ENCODE measurements at regions not wholly inside any gene's neighbourhood (a gene's known extent, or its start where the extent isn't known, plus 50 kb on each side); places are given as distances from the start of the nearest gene placed in this dataset.
A peak's percentile ranks its signal among the peaks of the same experiment; 100 is the strongest.
"Not testable (repeated sequence)": the region's sequence is repeated elsewhere in the genome, so short reads cannot be mapped to it uniquely, and the experiment has no call there.

GRCh38 chr11:81245791-81246190, 1487.9 kb downstream of the FAM181B start:
- Histone ChIP-seq H3K27me3 (ENCODE audit: control insufficient read depth in 3 of 3, insufficient read depth in 3 of 3, low read length in 3 of 3) (no peaks in the 10 kb centered on the region), H3K9me3 (ENCODE audit: control insufficient read depth in 2 of 2, insufficient read depth in 1 of 2, low read depth in 1 of 2, low read length in 1 of 2) (no peaks in the 10 kb centered on the region), H3K27ac (ENCODE audit: low read depth in 1 of 3, low read length in 2 of 3) (no peak overlapping the region), H3K36me3 (ENCODE audit: control insufficient read depth in 3 of 3, insufficient read depth in 2 of 3, low read depth in 1 of 3, low read length in 3 of 3) (no peaks in the 10 kb centered on the region), H3K4me3 (ENCODE audit: low read depth in 1 of 3, low read length in 3 of 3) (no peak overlapping the region), H3K4me1 (ENCODE audit: control insufficient read depth in 3 of 3, insufficient read depth in 2 of 3, low read depth in 1 of 3, low read length in 2 of 3) (peaks cover 0 to 11% (median 0%) of the 10 kb centered on the region in 3 donors)
- peak in 1 of 2 donors; percentile 62 for DNase-seq
- FAIRE-seq: no peak
- 19 to 65% (median 35%) methylated on average over 3 of the region's 3 CpGs for WGBS, 3 donors

DNA sequence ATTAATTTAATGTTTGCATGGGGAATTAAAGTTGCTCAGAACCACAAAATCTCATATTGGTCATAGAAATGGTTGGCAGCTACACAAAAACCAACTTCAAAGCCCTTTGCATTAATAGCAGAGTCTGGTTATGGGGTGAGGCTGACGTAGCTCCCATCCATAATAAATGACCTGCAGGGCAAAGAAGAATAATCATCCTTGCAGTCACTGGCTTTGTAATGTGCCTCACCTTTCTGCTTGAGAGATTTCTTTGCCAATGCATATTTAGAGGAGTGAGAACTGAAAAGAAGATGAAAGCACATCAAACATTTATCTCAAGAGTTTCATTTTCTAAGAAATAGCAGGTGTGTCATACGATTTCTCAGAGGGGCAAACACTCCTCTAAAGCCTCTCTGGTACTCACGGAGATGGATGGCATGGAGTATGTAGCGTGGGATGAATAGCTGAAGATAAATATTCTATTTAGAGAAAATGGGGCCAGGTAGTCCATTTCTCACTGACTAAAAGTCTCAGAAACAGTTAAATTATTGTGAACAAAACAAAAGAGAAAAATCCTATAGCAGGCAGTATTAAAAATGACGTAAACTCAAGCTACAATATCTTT, 1491.9 kb downstream of the FAM181B start:
- Histone ChIP-seq H3K36me3 (ENCODE audit: control insufficient read depth in 3 of 3, insufficient read depth in 2 of 3, low read depth in 1 of 3, low read length in 3 of 3) (no peaks in the 10 kb centered on the region), H3K9me3 (ENCODE audit: control insufficient read depth in 2 of 2, insufficient read depth in 1 of 2, low read depth in 1 of 2, low read length in 1 of 2) (no peaks in the 10 kb centered on the region), H3K27ac (ENCODE audit: low read depth in 1 of 3, low read length in 2 of 3) (no peak overlapping the region), H3K4me1 (ENCODE audit: control insufficient read depth in 3 of 3, insufficient read depth in 2 of 3, low read depth in 1 of 3, low read length in 2 of 3) (peaks cover 0 to 7% (median 0%) of the 10 kb centered on the region in 3 donors), H3K27me3 (ENCODE audit: control insufficient read depth in 3 of 3, insufficient read depth in 3 of 3, low read length in 3 of 3) (no peaks in the 10 kb centered on the region), H3K4me3 (ENCODE audit: low read depth in 1 of 3, low read length in 3 of 3) (no peak overlapping the region)
- no peak for DNase-seq
- WGBS, 3 donors: 58 to 69% (median 62%) methylated on average over 5 of the region's 5 CpGs
- FAIRE-seq: no peak

GRCh38 chr11:81237139-81237538, 1496.5 kb downstream of the FAM181B start:
- DNase-seq (peak; percentile 70 to 72), FAIRE-seq (peak; percentile 64)
- Histone ChIP-seq H3K9me3 (ENCODE audit: control insufficient read depth in 2 of 2, insufficient read depth in 1 of 2, low read depth in 1 of 2, low read length in 1 of 2) (no peaks in the 10 kb centered on the region), H3K27me3 (ENCODE audit: control insufficient read depth in 3 of 3, insufficient read depth in 3 of 3, low read length in 3 of 3) (no peaks in the 10 kb centered on the region), H3K36me3 (ENCODE audit: control insufficient read depth in 3 of 3, insufficient read depth in 2 of 3, low read depth in 1 of 3, low read length in 3 of 3) (no peaks in the 10 kb centered on the region), H3K27ac (ENCODE audit: low read depth in 1 of 3, low read length in 2 of 3) (no peak overlapping the region), H3K4me3 (ENCODE audit: low read depth in 1 of 3, low read length in 3 of 3) (no peak overlapping the region), H3K4me1 (ENCODE audit: control insufficient read depth in 3 of 3, insufficient read depth in 2 of 3, low read depth in 1 of 3, low read length in 2 of 3) (no peaks in the 10 kb centered on the region)
- 75 to 82% (median 79%) methylated on average over 1 of the region's 1 CpG for WGBS, 3 donors

- DNase-seq; H3K9me3 ChIP-seq (ENCODE audit: control insufficient read depth in 2 of 2, insufficient read depth in 1 of 2, low read depth in 1 of 2, low read length in 1 of 2); H3K4me1 ChIP-seq (ENCODE audit: control insufficient read depth in 3 of 3, insufficient read depth in 2 of 3, low read depth in 1 of 3, low read length in 2 of 3); H3K27me3 ChIP-seq (ENCODE audit: control insufficient read depth in 3 of 3, insufficient read depth in 3 of 3, low read length in 3 of 3); H3K36me3 ChIP-seq (ENCODE audit: control insufficient read depth in 3 of 3, insufficient read depth in 2 of 3, low read depth in 1 of 3, low read length in 3 of 3); H3K27ac ChIP-seq (ENCODE audit: low read depth in 1 of 3, low read length in 2 of 3); H3K4me3 ChIP-seq (ENCODE audit: low read depth in 1 of 3, low read length in 3 of 3); FAIRE-seq: not testable (repeated sequence)
- WGBS, 3 donors: 94 to 98% (median 95%) methylated on average over 13 of the region's 13 CpGs
Observed at GRCh38 chr11:81227409-81227808, 1506.3 kb downstream of the FAM181B start.

- H3K27me3 ChIP-seq (ENCODE audit: control insufficient read depth in 3 of 3, insufficient read depth in 3 of 3, low read length in 3 of 3): no peaks in the 10 kb centered on the region
- no peaks in the 10 kb centered on the region for H3K9me3 ChIP-seq (ENCODE audit: control insufficient read depth in 2 of 2, insufficient read depth in 1 of 2, low read depth in 1 of 2, low read length in 1 of 2)
- no peaks in the 10 kb centered on the region for H3K36me3 ChIP-seq (ENCODE audit: control insufficient read depth in 3 of 3, insufficient read depth in 2 of 3, low read depth in 1 of 3, low read length in 3 of 3)
- H3K4me1 ChIP-seq (ENCODE audit: control insufficient read depth in 3 of 3, insufficient read depth in 2 of 3, low read depth in 1 of 3, low read length in 2 of 3): no peaks in the 10 kb centered on the region
- no peak overlapping the region for H3K4me3 ChIP-seq (ENCODE audit: low read depth in 1 of 3, low read length in 3 of 3)
- no peak overlapping the region for H3K27ac ChIP-seq (ENCODE audit: low read depth in 1 of 3, low read length in 2 of 3)
- no peak for FAIRE-seq
- 72 to 87% (median 73%) methylated on average over 3 of the region's 3 CpGs for WGBS, 3 donors
- no peak for DNase-seq
Observed at GRCh38 chr11:81224396-81224795, 1509.3 kb downstream of the FAM181B start.

GRCh38 chr11:81222491-81222890, 1511.2 kb downstream of the FAM181B start:
- no peak overlapping the region for H3K4me3 ChIP-seq (ENCODE audit: low read depth in 1 of 3, low read length in 3 of 3)
- H3K9me3 ChIP-seq (ENCODE audit: control insufficient read depth in 2 of 2, insufficient read depth in 1 of 2, low read depth in 1 of 2, low read length in 1 of 2): peaks cover 0 to 4% of the 10 kb centered on the region in 2 donors
- no peak for FAIRE-seq
- no peaks in the 10 kb centered on the region for H3K4me1 ChIP-seq (ENCODE audit: control insufficient read depth in 3 of 3, insufficient read depth in 2 of 3, low read depth in 1 of 3, low read length in 2 of 3)
- no peaks in the 10 kb centered on the region for H3K36me3 ChIP-seq (ENCODE audit: control insufficient read depth in 3 of 3, insufficient read depth in 2 of 3, low read depth in 1 of 3, low read length in 3 of 3)
- no peak for DNase-seq
- H3K27me3 ChIP-seq (ENCODE audit: control insufficient read depth in 3 of 3, insufficient read depth in 3 of 3, low read length in 3 of 3): no peaks in the 10 kb centered on the region
- 82 to 94% (median 84%) methylated on average over 3 of the region's 3 CpGs for WGBS, 3 donors
- H3K27ac ChIP-seq (ENCODE audit: low read depth in 1 of 3, low read length in 2 of 3): no peak overlapping the region

DNA sequence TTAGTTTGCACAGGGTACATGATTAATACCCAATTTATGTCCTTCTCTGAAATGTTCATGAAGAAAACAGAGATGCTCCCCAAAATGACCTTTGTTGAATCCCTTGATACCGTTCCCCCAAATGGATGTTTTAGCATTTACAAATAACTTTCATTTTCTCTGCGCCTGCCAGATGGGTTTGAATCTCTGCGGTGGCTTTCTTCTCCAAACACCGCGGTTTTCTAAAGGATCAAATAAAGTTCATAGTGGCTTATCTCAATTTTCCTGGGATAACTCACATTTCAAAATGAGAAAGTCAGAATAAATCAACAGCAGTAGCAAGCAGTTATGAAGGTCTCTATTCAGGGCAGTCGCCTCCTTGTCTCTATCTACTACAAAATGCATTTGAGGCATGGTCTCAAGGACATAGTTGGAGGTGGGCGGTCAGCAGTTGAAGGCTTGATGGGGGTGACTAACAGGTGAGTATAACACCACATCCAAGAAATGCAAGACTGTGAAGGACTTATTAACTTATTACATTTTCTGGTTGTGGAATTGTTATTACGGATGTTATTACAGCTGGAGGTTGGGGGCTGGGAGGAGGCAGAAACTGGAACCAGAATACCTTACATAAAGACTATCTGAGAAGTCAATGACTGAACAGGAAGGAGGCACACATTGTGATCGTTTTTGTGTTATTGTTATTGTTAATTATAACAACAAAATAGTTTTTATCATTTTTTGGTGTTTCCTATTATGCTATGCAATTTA, 1513.3 kb downstream of the FAM181B start:
- 80 to 85% (median 81%) methylated on average over 9 of the region's 9 CpGs for WGBS, 3 donors
- DNase-seq (no peak), FAIRE-seq (no peak)

GRCh38 chr11:81219661-81220060, 1514.0 kb downstream of the FAM181B start:
- H3K27ac ChIP-seq (ENCODE audit: low read depth in 1 of 3, low read length in 2 of 3): no peak overlapping the region
- no peak for FAIRE-seq
- 31 to 64% (median 52%) methylated on average over 1 of the region's 1 CpG for WGBS, 3 donors
- DNase-seq: no peak
- H3K9me3 ChIP-seq (ENCODE audit: control insufficient read depth in 2 of 2, insufficient read depth in 1 of 2, low read depth in 1 of 2, low read length in 1 of 2): peaks cover 0 to 9% of the 10 kb centered on the region in 2 donors
- H3K4me3 ChIP-seq (ENCODE audit: low read depth in 1 of 3, low read length in 3 of 3): no peak overlapping the region
- no peaks in the 10 kb centered on the region for H3K4me1 ChIP-seq (ENCODE audit: control insufficient read depth in 3 of 3, insufficient read depth in 2 of 3, low read depth in 1 of 3, low read length in 2 of 3)
- H3K36me3 ChIP-seq (ENCODE audit: control insufficient read depth in 3 of 3, insufficient read depth in 2 of 3, low read depth in 1 of 3, low read length in 3 of 3): no peaks in the 10 kb centered on the region
- no peaks in the 10 kb centered on the region for H3K27me3 ChIP-seq (ENCODE audit: control insufficient read depth in 3 of 3, insufficient read depth in 3 of 3, low read length in 3 of 3)

More for the DNA sequence above, 1513.3 kb downstream of the FAM181B start:
- Histone ChIP-seq H3K4me3 (ENCODE audit: low read depth in 1 of 3, low read length in 3 of 3) (no peak overlapping the region), H3K27ac (ENCODE audit: low read depth in 1 of 3, low read length in 2 of 3) (no peak overlapping the region), H3K9me3 (ENCODE audit: control insufficient read depth in 2 of 2, insufficient read depth in 1 of 2, low read depth in 1 of 2, low read length in 1 of 2) (peaks cover 0 to 4% of the 10 kb centered on the region in 2 donors), H3K4me1 (ENCODE audit: control insufficient read depth in 3 of 3, insufficient read depth in 2 of 3, low read depth in 1 of 3, low read length in 2 of 3) (no peaks in the 10 kb centered on the region), H3K27me3 (ENCODE audit: control insufficient read depth in 3 of 3, insufficient read depth in 3 of 3, low read length in 3 of 3) (no peaks in the 10 kb centered on the region), H3K36me3 (ENCODE audit: control insufficient read depth in 3 of 3, insufficient read depth in 2 of 3, low read depth in 1 of 3, low read length in 3 of 3) (no peaks in the 10 kb centered on the region)

All from small intestine (tissue), 7 donors.